Activated CD4-positive, alpha-beta T cell treated with anti-CD3 and anti-CD28 coated beads for 1 hour (primary cell): ENCODE measurements at regions not wholly inside any gene's neighbourhood (a gene's known extent, or its start where the extent isn't known, plus 50 kb on each side); places are given as distances from the start of the nearest gene placed in this dataset.
"Not testable (repeated sequence)": the region's sequence is repeated elsewhere in the genome, so short reads cannot be mapped to it uniquely, and the experiment has no call there.

Source experiments
- DNase-seq: peaks from one replicate; pipeline ENCODE4 v3.0.0-alpha.2; 2020

DNA sequence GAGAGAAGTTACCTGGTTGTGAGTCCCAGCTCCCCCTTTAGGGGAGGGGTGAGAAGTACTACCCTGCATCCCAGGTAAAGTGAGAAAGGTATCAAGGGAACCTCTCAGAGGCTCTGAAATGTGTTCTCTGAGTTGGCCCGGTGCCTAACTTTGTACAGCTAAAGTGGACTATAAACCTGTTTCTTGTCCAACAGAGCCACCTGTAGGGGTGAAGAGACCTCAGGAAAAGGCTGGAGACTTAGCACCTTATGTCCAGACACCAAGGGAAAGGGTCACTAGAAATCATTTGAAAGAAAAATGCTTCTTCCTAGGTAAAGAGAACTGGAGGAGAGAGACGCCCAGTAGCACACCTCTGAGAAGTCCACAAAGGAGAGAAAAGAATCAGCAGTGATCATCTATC, 108.3 kb upstream of the KIF2A start:
- no peak for DNase-seq

DNA sequence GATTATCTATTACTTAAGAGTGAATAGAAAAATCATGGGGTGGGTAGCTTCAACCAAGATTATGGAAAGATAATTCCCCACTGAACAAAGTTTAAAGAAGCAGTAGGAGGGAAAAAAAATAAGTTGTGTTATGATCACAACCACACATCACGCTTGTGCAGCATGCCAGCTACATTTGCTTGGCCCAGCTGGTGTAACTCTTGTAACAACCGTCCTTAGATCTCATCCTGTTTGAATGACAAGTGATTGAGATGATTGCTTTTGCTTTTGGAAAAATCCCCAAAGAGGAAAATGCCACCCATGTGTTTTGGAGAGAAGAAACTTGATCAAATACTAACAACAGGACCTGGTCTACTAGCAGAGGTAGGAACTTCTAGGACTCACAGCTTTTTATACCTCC, 107.6 kb upstream of the KIF2A start:
- no peak for DNase-seq

DNA sequence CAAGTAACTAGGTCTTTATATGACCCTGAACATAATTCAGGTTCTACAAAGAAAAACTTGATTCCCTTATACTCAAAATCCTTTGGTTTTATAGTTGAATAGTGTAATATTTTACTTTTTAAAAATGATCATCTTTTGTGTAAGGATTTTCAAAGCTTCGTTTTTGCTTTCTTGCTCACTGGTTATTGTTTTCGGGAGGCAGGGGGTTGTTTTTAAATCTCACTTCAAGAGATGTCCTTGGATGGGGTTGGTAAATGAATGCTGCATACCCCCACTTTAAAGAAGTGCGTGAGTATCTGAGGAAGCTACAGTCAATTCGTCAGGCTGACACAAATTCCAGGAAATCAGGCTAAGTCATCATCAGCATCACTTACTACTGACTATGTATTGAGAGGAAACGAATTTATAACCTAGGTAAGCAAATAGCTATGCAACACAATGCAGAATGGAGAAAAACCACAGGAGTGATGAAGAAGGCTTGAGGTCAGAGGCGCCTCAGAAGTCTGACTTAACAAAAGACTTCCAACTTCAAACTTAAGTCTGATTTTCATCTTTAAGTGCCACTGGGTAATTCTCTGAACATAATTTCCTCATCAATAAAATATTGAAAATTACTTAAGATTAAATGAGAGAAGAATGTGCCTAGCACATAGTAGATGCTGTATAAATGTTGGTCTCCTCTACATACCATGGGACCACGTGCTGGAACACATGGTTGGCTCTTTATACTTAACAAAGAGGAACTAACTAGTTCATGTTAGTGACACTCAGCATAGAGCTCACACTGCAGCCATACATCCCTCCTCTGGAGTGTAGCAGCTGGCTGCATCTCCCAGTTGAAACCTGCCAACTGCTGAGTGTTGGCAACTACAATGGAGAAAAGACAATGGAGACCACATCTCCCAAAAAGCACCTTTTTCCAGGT, 106.0 kb upstream of the KIF2A start:
- no peak for DNase-seq

DNA sequence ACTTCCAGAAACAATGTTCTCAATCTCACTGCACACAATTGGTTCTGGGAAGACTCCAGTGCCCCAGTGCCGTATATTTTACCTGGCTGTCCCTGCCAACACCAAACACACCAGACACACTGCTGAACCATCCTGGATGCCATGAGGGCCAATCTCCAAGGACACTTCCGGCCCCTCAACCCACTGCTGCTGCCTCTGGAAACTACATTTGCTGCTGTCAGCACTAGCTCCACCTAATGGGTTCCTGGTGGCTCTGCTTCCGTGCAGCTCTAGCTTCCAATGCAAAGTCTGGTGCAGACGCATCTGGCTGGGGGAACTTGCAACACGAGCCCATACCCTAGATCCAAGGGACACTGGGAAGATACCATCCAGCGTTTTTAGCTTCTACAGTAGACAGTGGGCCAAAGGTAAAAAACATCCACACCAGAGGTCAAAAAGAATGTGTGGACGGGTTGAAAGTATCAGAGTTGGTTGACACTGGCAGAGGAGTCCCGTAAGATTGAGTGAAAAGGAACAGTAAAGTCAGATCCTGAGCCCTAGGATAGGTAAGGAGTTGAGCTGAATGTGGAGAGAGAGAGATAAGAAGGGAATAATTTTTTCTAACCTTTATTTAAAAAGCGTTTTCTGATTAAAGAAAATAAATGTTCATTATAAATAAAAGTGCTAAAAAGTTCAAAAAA, 99.7 kb upstream of the KIF2A start:
- no peak for DNase-seq

- no peak for DNase-seq
Observed at GRCh38 chr5:62208218-62208852, 97.7 kb upstream of the KIF2A start.

DNA sequence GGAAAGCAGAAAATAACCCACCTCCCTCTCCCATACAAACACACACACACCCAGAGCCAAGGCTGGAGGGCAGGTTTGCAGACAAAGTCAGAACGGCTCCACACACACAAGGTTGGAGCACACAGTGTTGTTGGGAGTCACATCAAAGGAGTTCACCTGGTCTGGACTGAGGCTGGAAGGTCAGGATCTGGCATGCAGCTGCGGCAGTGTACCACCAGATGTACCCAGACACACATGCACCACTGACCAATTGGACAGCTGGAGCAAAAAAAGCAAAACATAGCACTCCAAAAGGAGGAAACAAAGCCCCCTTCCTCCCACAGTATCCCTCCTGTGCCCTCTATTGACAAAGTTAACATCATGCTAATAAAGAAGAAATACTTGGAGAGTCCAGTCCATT, 94.6 kb upstream of the KIF2A start:
- no peak for DNase-seq

DNA sequence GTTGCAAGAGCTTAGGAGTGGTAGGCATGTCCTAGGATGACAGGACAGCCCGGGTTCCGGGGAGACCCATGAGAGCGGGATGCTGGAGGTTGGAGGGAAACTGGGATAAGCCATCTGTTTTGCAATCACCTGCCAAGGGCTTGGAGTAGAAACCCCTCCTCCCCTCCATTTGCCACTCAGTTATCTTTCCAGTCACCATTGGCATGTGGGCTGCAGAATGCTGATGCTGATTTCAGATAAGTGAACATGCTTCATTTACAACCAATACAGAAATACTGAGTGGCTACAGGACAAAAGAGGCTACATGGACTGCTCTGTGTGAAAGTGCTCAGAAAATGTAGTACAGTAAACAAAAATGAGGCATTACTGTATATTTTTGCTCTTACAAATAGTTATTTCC, 93.4 kb upstream of the KIF2A start:
- no peak for DNase-seq

DNA sequence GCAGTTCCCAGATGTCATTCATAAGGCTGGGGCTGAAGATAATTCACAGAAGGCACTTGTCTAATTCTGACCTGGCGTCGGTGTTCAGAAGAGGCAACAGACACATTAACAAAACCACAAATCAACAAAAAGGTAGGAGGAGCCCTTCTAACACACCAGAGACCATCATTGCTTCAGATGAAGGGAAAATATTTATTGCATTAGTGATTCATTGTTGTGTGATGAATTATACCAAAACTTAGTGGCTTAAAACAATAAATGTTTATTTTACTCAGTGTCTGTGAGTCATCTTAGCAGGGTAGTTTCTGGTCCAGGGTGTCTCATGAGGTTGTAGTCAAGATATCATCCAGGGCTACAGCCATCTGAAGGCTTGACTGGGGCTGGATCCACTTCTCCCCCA, 91.3 kb upstream of the KIF2A start:
- no peak for DNase-seq

DNA sequence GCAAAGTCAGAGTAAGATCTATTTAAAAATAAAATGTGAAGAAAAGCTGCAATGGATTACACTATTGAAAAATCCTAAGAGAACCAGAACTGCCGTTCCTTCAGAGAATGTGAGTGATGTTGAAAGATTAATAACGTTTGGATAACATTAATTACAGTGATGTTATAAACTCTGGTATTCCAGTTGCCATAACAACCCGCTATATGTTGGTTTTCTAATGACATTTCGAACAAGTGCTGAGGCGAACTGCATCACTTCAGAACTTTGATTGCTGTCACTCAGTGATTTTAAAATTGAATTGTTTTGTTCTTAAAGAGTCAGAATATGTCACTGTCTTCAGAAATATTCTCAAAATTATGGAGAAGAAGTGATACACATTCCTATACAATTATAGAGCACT, 89.4 kb upstream of the KIF2A start:
- DNase-seq, result not testable (repeated sequence)

- DNase-seq, result not testable (repeated sequence)
Observed at GRCh38 chr5:62217095-62217494, 88.9 kb upstream of the KIF2A start.

DNA sequence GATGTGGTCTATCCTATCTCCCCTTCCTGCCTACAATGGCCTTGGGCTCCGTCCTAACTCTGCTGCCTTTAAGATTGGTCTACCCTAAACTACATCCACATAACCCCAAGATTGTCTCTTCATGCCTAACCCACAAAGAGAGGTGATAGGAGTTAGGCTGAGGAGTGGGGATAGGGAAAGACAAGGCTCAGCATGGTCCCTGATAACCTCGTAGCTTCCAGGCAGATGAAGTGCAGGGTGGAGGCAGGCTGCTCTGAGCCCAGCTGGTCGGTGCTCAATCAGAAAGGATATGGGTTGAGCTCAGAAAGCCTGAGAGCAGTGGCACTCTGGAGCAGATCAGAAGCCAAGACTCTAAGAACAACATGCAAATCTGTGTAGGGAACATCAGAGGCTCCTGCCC, 87.1 kb upstream of the KIF2A start:
- DNase-seq, result not testable (repeated sequence)

DNA sequence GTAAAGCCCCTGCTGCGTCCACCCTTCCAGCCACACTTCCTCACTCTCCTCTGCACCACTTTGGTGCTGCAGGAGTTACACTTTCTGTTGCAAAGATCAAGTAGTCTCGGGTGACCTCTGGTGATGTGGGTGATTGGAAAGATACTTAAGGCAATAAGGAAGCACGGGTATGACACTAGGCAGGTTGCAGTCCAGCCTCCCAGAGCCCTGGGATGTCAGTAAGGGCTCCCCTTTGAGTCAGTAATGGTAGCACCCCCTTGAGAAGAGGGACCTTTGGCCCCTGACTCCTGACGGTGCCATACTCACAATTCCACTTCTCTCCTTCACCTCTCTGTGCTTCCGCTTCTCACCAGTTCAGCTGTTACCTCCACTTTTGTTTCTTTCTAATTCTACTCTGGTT, 84.1 kb upstream of the KIF2A start:
- DNase-seq, result not testable (repeated sequence)

DNA sequence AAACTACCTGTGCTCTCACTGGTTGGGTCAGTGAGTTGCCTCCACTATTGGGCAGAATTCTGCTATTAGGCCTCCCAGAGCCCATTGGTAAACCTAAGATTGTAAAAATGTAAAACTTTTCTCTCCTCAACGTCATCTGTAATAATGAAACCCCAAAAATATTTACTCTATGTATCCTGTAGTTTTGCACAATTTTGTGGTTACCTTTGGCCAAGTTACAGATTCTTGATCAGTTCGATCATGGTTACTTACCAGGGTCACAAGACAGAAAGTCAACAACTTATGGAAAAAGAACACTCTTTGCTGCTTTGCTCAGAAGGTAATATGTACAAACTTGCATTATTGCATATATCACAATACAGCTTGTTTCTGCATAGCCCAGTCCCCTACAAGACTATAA, 83.7 kb upstream of the KIF2A start:
- not testable (repeated sequence) for DNase-seq

DNA sequence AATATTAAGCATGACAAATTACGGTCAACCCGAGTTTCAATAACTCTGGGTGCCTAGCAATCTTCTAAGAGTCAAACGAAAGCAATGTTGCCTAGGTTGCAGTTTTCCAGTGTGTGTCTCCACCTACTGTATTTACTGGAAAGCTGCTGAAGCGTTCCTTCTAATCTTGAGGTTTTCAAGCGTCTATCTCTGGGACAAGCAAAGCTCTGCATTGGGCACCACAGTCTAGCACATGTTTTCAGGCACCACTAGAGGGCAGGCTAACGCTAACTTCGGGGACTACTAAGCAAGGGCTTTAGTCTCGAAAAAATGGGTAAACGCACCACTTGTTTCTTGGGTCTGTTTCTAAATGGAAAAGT, 82.7 kb upstream of the KIF2A start:
- peak; percentile 67 for DNase-seq

- DNase-seq, result not testable (repeated sequence)
Observed at GRCh38 chr5:62224987-62225601, 80.9 kb upstream of the KIF2A start.

DNA sequence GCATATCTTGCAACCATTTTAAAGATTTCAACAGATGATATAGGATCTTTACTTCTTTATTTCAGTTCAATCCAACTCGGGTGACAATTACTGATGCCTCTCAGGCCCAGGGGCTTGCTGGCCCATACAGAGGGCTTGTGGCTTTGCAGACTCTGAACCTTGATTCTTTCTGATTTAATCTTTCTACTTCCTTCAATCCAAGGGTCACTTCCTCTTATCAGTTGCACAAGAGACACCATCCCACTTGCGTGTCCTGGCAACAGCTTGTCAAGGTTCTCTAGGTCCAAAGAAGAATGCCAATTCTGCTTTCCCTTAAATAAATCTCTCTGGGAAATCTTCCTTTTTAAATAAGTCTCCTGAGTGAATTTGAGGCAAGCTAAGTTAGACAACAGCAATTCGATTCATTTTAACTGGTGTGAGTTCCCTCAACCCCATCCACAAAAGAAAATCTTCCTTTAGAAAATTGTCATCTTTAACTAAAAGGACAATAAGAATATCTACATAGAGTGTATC, 75.1 kb upstream of the KIF2A start:
- DNase-seq, result not testable (repeated sequence)

DNA sequence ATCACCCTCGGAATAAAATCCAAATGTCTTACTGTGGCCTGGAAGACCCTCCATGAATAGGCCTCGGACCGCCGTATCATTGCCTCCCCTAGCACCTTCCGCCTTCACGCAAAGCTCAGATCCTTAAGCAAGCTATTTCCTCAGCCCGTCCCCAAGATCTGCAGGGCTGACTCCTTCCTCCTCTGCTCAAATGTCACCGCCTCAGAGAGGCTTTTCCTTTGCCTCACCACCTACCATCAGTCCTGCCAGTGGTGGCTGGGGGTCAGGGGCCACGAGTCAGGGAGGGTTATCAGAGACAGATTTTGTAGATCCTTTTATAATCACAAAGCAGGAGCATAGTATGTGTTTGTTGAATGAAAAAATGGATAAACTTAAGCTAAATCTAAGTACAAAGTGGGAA, 74.4 kb upstream of the KIF2A start:
- no peak for DNase-seq

GRCh38 chr5:62232218-62232617, 73.8 kb upstream of the KIF2A start:
- DNase-seq, result not testable (repeated sequence)

DNA sequence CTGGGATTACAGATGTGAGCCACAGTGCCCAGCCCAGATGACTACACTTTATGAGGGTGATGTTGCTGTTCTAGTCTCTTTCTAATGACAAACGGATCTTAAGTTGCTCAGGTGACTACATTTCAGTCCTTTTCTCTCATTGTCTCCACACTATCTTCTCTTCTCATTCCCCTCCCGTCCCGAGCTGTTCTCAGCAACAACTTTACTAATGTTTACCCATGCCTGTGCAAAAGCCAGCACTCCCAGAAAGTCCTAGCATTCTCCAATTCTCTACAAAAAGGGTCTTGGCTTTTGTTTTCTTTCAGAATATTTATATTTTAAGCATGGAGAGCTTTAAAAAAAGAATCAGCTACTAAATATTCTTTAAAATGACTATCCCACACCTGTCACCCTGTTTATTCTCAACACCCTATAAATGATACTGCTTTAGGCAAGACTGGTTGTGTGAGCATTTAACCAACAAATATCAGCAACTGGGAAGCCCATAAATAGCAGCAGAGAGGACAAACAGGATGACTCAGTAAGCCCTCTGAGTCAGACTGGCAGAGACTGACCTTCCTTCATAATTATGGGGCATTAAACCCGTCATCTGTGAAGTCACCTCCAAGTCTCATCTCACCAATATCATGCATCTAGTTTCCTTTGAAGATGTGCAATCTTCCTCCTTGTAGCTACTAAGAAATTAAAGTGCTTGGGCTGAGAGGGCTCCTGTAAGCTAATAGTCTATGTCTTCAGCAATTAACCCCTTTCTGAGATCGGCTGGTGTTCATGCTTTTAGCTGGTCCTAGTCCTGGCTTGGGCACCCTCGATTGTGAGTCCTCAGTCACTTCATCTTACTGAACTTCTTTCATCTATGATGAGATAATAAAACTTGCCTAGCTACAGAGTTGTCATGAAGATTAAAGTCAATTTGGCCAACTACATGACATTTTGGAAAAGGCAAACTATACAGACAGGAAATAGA, 72.6 kb upstream of the KIF2A start:
- not testable (repeated sequence) for DNase-seq

DNA sequence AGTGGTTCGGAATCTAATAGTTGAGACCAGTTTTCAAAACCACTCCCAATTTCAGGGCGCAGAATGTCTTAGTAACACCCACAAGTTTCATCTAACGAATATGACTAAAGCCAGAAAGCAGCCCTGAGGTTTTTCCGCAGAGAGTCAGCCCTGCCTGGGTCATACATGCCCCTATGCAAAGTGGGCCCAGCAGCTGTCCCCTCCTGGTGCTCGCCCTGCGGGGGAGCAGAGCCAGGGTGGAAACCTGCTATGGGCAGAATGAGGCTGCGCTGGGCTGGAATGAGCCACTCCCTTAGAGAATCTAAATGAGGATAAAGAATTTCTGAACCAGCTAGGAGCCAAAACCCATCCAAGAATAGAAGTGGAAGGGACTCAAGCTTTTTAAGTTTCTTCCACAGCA, 69.4 kb upstream of the KIF2A start:
- not testable (repeated sequence) for DNase-seq

DNA sequence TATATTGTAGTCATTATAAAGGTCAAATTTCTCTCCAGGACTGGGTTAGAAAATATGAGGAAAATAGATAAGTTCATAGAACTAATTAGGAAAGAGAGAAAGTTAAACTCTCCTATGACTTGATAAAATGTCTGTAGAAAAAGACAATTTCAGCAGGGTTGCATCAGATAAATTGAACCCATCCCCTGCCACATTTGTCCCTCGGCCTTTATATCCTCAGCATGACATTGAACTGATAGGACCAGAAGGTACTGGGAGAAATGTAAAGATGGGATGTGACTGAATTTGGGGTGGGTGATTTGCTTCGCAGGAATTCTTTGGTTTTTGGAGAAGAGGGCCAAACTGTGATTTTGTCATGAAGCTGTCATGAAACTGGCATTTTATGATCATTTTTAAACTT, 68.1 kb upstream of the KIF2A start:
- DNase-seq, result not testable (repeated sequence)

DNA sequence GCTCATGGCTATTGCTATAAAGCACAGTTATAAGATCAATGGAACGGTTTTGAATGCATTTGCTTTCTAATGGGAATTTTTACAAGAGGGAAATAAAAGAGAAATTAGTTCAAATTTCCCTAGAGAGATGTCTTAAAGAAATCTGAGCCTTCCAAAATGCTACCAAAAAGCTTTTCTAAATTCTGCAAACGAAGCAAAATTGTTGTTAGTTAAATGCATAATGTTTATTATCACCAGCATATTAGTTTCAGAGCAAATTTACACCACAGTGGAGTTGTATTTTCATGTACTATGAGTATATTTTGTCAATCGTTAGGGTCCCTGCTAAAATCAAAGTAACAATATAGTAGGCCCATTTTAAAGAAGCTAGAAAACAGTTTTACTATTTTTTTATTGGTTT, 67.4 kb upstream of the KIF2A start:
- DNase-seq, result not testable (repeated sequence)
